NK-92 treated with Interleukin-12 subunit alpha and Interleukin-12 subunit beta, amount 100 ng/mL, for 24 hours (cell line): ENCODE measurements at regions not wholly inside any gene's neighbourhood (a gene's known extent, or its start where the extent isn't known, plus 50 kb on each side); places are given as distances from the start of the nearest gene placed in this dataset.
"Not testable (repeated sequence)": the region's sequence is repeated elsewhere in the genome, so short reads cannot be mapped to it uniquely, and the experiment has no call there.

Source experiments
- DNase-seq: peaks from one replicate; lab custom pipeline; 2025; lab: John Stamatoyannopoulos, UW

GRCh38 chr6:28585335-28585734 lies 59.7 kb downstream of the GPX5 start:
- DNase-seq = no peak

GRCh38 chr6:28586324-28586723 lies 60.6 kb downstream of the GPX5 start:
- DNase-seq = no peak

- DNase-seq = peak; percentile 50
Observed at GRCh38 chr6:28586962-28587745, 61.5 kb downstream of the GPX5 start.

- no peak for DNase-seq
Observed at GRCh38 chr6:28587746-28588075, 62.0 kb downstream of the GPX5 start.

- no peak for DNase-seq
Observed at GRCh38 chr6:28588666-28589065, 63.0 kb downstream of the GPX5 start.

GRCh38 chr6:28589234-28589956 lies 63.7 kb downstream of the GPX5 start:
- no peak for DNase-seq

GRCh38 chr6:28589957-28590349 lies 64.3 kb downstream of the GPX5 start:
- no peak for DNase-seq

GRCh38 chr6:28597217-28597835 lies 71.6 kb downstream of the GPX5 start:
- peak; percentile 10 for DNase-seq

- no peak for DNase-seq
Observed at GRCh38 chr6:28597924-28598722, 72.4 kb downstream of the GPX5 start.

- no peak for DNase-seq
Observed at GRCh38 chr6:28598757-28599686, 73.3 kb downstream of the GPX5 start.

GRCh38 chr6:28600245-28600644 lies 74.6 kb downstream of the GPX5 start:
- no peak for DNase-seq

- DNase-seq = no peak
Observed at GRCh38 chr6:28603891-28604290, 78.2 kb downstream of the GPX5 start.

GRCh38 chr6:28606424-28607391 lies 81.0 kb downstream of the GPX5 start:
- DNase-seq = no peak

GRCh38 chr6:28607990-28608389 lies 82.3 kb downstream of the GPX5 start:
- no peak for DNase-seq

- no peak for DNase-seq
Observed at GRCh38 chr6:28609672-28610071, 84.0 kb downstream of the GPX5 start.

- DNase-seq = no peak
Observed at GRCh38 chr6:28615616-28615954, 89.9 kb downstream of the GPX5 start.

GRCh38 chr6:28615955-28616747 lies 90.5 kb downstream of the GPX5 start:
- no peak for DNase-seq

- no peak for DNase-seq
Observed at GRCh38 chr6:28618898-28619555, 93.3 kb downstream of the GPX5 start.

GRCh38 chr6:28621268-28621667 lies 95.6 kb downstream of the GPX5 start:
- not testable (repeated sequence) for DNase-seq
